ENCODE measurements at regions not wholly inside any gene's neighbourhood (a gene's known extent, or its start where the extent isn't known, plus 50 kb on each side); places are given as distances from the start of the nearest gene placed in this dataset.

GRCh38 chr4:149296503-149296902 is 519.1 kb downstream of the IQCM start:
- TF ChIP-seq POLR2AphosphoS5 (IDR thresholded peaks at IDR 0.05; ENCODE audit: low read depth, low read length) = no peak
- TF ChIP-seq POLR2A (IDR thresholded peaks at IDR 0.05; ENCODE audit: low read depth, low read length) = no peak
- no peak for TF ChIP-seq SPI1 (IDR thresholded peaks at IDR 0.05; ENCODE audit: low read depth, low read length)
- no peak for TF ChIP-seq TAF1 (IDR thresholded peaks at IDR 0.05; ENCODE audit: low read depth, low read length)
- no peak for TF ChIP-seq PAX5 (IDR thresholded peaks at IDR 0.05; ENCODE audit: insufficient read depth, low read length, severe bottlenecking)
- no peak for TF ChIP-seq POU2F2 (IDR thresholded peaks at IDR 0.05; ENCODE audit: low read depth, low read length)
- FAIRE-seq (no peak), DNase-seq (ENCODE audit: insufficient read length, low spot score) (no peak)

GRCh38 chr4:149296084-149296483 is 519.6 kb downstream of the IQCM start:
- TF ChIP-seq TAF1 (IDR thresholded peaks at IDR 0.05; ENCODE audit: low read depth, low read length) (no peak), POU2F2 (IDR thresholded peaks at IDR 0.05; ENCODE audit: low read depth, low read length) (no peak), PAX5 (IDR thresholded peaks at IDR 0.05; ENCODE audit: insufficient read depth, low read length, severe bottlenecking) (no peak), POLR2A (IDR thresholded peaks at IDR 0.05; ENCODE audit: low read depth, low read length) (no peak), SPI1 (IDR thresholded peaks at IDR 0.05; ENCODE audit: low read depth, low read length) (no peak), POLR2AphosphoS5 (IDR thresholded peaks at IDR 0.05; ENCODE audit: low read depth, low read length) (no peak)
- no peak for DNase-seq (ENCODE audit: insufficient read length, low spot score)
- FAIRE-seq = no peak

GRCh38 chr4:149294601-149295000 is 521.0 kb downstream of the IQCM start:
- TF ChIP-seq PAX5 (IDR thresholded peaks at IDR 0.05; ENCODE audit: insufficient read depth, low read length, severe bottlenecking) (no peak), SPI1 (IDR thresholded peaks at IDR 0.05; ENCODE audit: low read depth, low read length) (no peak), POLR2AphosphoS5 (IDR thresholded peaks at IDR 0.05; ENCODE audit: low read depth, low read length) (no peak), POU2F2 (IDR thresholded peaks at IDR 0.05; ENCODE audit: low read depth, low read length) (no peak), TAF1 (IDR thresholded peaks at IDR 0.05; ENCODE audit: low read depth, low read length) (no peak), POLR2A (IDR thresholded peaks at IDR 0.05; ENCODE audit: low read depth, low read length) (no peak)
- DNase-seq (ENCODE audit: insufficient read length, low spot score) (no peak), FAIRE-seq (no peak)

- FAIRE-seq = no peak
- TF ChIP-seq POLR2AphosphoS5 (IDR thresholded peaks at IDR 0.05; ENCODE audit: low read depth, low read length) = no peak
- DNase-seq (ENCODE audit: insufficient read length, low spot score) = no peak
Measured at GRCh38 chr4:149293046-149293649, 522.5 kb downstream of the IQCM start.

GRCh38 chr4:149292425-149293007 is 523.1 kb downstream of the IQCM start:
- TF ChIP-seq TAF1 (IDR thresholded peaks at IDR 0.05; ENCODE audit: low read depth, low read length) (no peak), POU2F2 (IDR thresholded peaks at IDR 0.05; ENCODE audit: low read depth, low read length) (no peak), PAX5 (IDR thresholded peaks at IDR 0.05; ENCODE audit: insufficient read depth, low read length, severe bottlenecking) (no peak), POLR2A (IDR thresholded peaks at IDR 0.05; ENCODE audit: low read depth, low read length) (no peak), SPI1 (IDR thresholded peaks at IDR 0.05; ENCODE audit: low read depth, low read length) (no peak), POLR2AphosphoS5 (IDR thresholded peaks at IDR 0.05; ENCODE audit: low read depth, low read length) (no peak)
- FAIRE-seq (no peak), DNase-seq (ENCODE audit: insufficient read length, low spot score) (no peak)

DNA sequence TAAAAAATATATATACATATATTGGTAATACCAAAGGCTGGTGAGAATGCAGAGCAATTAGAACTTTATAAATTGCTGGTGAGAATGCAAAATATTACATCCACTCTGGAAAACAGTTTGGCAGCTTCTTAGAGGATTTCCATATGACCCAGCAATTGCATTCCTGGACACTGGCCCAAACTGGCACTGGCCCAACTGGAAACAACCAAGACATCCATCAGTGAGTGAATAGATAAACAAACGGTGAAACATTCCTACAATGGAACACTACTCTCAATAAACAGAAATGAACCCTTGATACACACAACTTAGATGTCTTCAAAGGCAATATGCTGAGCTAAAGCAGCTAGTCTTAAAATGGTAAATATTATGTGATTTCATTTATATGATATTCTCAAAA is 524.2 kb downstream of the IQCM start:
- DNase-seq (ENCODE audit: insufficient read length, low spot score) (no peak), FAIRE-seq (no peak)
- TF ChIP-seq PAX5 (IDR thresholded peaks at IDR 0.05; ENCODE audit: insufficient read depth, low read length, severe bottlenecking) = no peak
- no peak for TF ChIP-seq SPI1 (IDR thresholded peaks at IDR 0.05; ENCODE audit: low read depth, low read length)
- TF ChIP-seq TAF1 (IDR thresholded peaks at IDR 0.05; ENCODE audit: low read depth, low read length) = no peak
- TF ChIP-seq POU2F2 (IDR thresholded peaks at IDR 0.05; ENCODE audit: low read depth, low read length) = no peak
- TF ChIP-seq POLR2A (IDR thresholded peaks at IDR 0.05; ENCODE audit: low read depth, low read length) = no peak
- TF ChIP-seq POLR2AphosphoS5 (IDR thresholded peaks at IDR 0.05; ENCODE audit: low read depth, low read length) = no peak

- no peak for DNase-seq (ENCODE audit: insufficient read length, low spot score)
- no peak for TF ChIP-seq POU2F2 (IDR thresholded peaks at IDR 0.05; ENCODE audit: low read depth, low read length)
- TF ChIP-seq POLR2AphosphoS5 (IDR thresholded peaks at IDR 0.05; ENCODE audit: low read depth, low read length) = no peak
- TF ChIP-seq TAF1 (IDR thresholded peaks at IDR 0.05; ENCODE audit: low read depth, low read length) = no peak
- no peak for TF ChIP-seq SPI1 (IDR thresholded peaks at IDR 0.05; ENCODE audit: low read depth, low read length)
- no peak for TF ChIP-seq PAX5 (IDR thresholded peaks at IDR 0.05; ENCODE audit: insufficient read depth, low read length, severe bottlenecking)
- no peak for TF ChIP-seq POLR2A (IDR thresholded peaks at IDR 0.05; ENCODE audit: low read depth, low read length)
- no peak for FAIRE-seq
Measured at GRCh38 chr4:149280806-149281205, 534.8 kb downstream of the IQCM start.

- no peak for FAIRE-seq
- no peak for DNase-seq (ENCODE audit: insufficient read length, low spot score)
- TF ChIP-seq SPI1 (IDR thresholded peaks at IDR 0.05; ENCODE audit: low read depth, low read length) (no peak), POLR2AphosphoS5 (IDR thresholded peaks at IDR 0.05; ENCODE audit: low read depth, low read length) (no peak), POU2F2 (IDR thresholded peaks at IDR 0.05; ENCODE audit: low read depth, low read length) (no peak), POLR2A (IDR thresholded peaks at IDR 0.05; ENCODE audit: low read depth, low read length) (no peak), PAX5 (IDR thresholded peaks at IDR 0.05; ENCODE audit: insufficient read depth, low read length, severe bottlenecking) (no peak), TAF1 (IDR thresholded peaks at IDR 0.05; ENCODE audit: low read depth, low read length) (no peak)
Measured at GRCh38 chr4:149279776-149280175, 535.9 kb downstream of the IQCM start.

GRCh38 chr4:149279331-149279730 is 536.3 kb downstream of the IQCM start:
- FAIRE-seq (no peak), DNase-seq (ENCODE audit: insufficient read length, low spot score) (no peak)
- no peak for TF ChIP-seq TAF1 (IDR thresholded peaks at IDR 0.05; ENCODE audit: low read depth, low read length)
- no peak for TF ChIP-seq POU2F2 (IDR thresholded peaks at IDR 0.05; ENCODE audit: low read depth, low read length)
- TF ChIP-seq SPI1 (IDR thresholded peaks at IDR 0.05; ENCODE audit: low read depth, low read length) = no peak
- no peak for TF ChIP-seq PAX5 (IDR thresholded peaks at IDR 0.05; ENCODE audit: insufficient read depth, low read length, severe bottlenecking)
- no peak for TF ChIP-seq POLR2AphosphoS5 (IDR thresholded peaks at IDR 0.05; ENCODE audit: low read depth, low read length)
- TF ChIP-seq POLR2A (IDR thresholded peaks at IDR 0.05; ENCODE audit: low read depth, low read length) = no peak

DNA sequence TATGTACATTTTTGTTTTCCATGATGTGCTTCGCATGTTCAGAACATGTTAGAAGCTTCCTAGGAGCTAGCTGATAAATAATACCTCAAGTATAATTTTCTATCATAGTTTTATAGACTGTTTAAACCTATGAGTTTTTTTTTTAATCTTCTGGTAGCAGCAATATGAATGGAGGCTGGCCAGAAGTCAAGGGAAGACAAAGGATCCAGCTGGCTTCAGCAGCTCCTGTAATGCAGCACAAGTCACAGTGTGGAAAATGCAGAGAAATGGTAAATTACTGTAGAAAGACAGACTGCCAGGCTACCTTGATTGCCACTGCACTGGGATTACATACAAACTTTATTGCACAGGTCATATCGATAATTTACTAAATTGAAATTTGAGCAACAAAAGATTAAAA is 537.9 kb downstream of the IQCM start:
- TF ChIP-seq POU2F2 (IDR thresholded peaks at IDR 0.05; ENCODE audit: low read depth, low read length) (no peak), TAF1 (IDR thresholded peaks at IDR 0.05; ENCODE audit: low read depth, low read length) (no peak), POLR2A (IDR thresholded peaks at IDR 0.05; ENCODE audit: low read depth, low read length) (no peak), PAX5 (IDR thresholded peaks at IDR 0.05; ENCODE audit: insufficient read depth, low read length, severe bottlenecking) (no peak), SPI1 (IDR thresholded peaks at IDR 0.05; ENCODE audit: low read depth, low read length) (no peak), POLR2AphosphoS5 (IDR thresholded peaks at IDR 0.05; ENCODE audit: low read depth, low read length) (no peak)
- no peak for DNase-seq (ENCODE audit: insufficient read length, low spot score)
- FAIRE-seq = no peak
